OCI-LY1 (cell line): ENCODE measurements at regions not wholly inside any gene's neighbourhood (a gene's known extent, or its start where the extent isn't known, plus 50 kb on each side); places are given as distances from the start of the nearest gene placed in this dataset.

Experiments
- EZH2 ChIP-seq: fragments of 200-600 bp; sonication (generic), shearing (Covaris generic); IDR thresholded peaks from 2 replicates; pipeline ENCODE4 v1.8.0; 2017; ENCODE audit warnings: borderline replicate concordance, mixed run types, mild to moderate bottlenecking, antibody characterized with exemption, low read length, moderate library complexity, mixed read lengths
- TF ChIP-seq, protein P1 (sequence below): fragments of 200-600 bp; sonication (generic), shearing (Covaris generic); IDR thresholded peaks from 2 replicates; pipeline ENCODE4 v1.5.1; 2017; ENCODE audit warnings: mild to moderate bottlenecking, antibody characterized with exemption, low read length, moderate library complexity, mixed read lengths

DNA sequence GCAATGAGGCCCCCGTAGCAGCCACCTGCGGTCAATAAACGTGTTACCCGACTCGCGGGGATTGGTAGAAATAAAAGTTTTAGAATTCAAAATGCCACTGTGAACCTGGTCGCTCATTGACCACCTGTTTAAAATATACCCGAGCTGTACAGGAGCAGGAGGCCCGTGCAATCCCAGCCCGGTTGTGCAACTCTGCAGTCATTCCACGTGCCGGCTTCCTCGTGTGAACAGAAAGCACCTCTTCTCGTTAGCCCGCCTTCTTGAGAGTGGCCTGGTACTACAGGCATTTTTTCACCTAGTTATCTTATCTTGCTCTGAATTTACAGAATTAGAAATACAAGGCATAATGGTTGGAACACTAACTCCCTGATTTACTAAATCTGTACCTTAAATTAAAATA is 660.7 kb downstream of the GALR1 start:
- TF ChIP-seq, protein P1, sequence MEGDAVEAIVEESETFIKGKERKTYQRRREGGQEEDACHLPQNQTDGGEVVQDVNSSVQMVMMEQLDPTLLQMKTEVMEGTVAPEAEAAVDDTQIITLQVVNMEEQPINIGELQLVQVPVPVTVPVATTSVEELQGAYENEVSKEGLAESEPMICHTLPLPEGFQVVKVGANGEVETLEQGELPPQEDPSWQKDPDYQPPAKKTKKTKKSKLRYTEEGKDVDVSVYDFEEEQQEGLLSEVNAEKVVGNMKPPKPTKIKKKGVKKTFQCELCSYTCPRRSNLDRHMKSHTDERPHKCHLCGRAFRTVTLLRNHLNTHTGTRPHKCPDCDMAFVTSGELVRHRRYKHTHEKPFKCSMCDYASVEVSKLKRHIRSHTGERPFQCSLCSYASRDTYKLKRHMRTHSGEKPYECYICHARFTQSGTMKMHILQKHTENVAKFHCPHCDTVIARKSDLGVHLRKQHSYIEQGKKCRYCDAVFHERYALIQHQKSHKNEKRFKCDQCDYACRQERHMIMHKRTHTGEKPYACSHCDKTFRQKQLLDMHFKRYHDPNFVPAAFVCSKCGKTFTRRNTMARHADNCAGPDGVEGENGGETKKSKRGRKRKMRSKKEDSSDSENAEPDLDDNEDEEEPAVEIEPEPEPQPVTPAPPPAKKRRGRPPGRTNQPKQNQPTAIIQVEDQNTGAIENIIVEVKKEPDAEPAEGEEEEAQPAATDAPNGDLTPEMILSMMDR: no peak
- no peak for TF ChIP-seq EZH2
